ENCODE measurements at regions not wholly inside any gene's neighbourhood (a gene's known extent, or its start where the extent isn't known, plus 50 kb on each side); places are given as distances from the start of the nearest gene placed in this dataset.
"Not testable (repeated sequence)": the region's sequence is repeated elsewhere in the genome, so short reads cannot be mapped to it uniquely, and the experiment has no call there.

DNA sequence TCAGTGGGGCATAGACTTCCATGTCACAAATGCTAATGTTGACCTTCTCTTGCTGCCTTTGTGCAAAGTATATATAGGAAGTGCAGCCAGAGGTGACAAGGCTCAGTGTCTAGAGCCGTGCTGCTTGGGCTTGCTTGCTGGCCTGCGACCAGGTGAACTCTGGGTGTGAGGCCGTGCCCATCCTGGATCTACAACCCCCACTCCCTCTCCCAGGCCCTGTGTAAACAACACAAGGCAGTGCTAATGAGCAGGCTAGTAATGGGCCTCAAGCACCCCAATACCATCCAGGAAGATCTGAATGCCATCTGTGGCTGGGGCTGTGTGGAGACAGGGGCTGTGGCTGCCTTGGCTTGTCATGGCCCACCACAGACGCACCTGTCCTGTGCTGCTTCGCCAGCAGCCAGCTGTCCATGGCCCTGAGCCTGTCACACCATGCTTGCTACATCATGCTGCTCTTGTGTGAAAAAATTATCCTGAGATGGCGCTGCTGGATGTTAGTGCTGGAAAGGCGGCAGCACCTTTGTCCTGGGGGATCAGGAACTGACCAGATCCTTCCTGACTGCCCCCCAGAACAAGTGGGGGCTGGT lies 107.6 kb upstream of the ZNF92 start:
- Mint-ChIP-seq H3K9me3 (ENCODE audit: unreplicated experiment) (no peaks in the 10 kb centered on the region), H3K4me3 (ENCODE audit: unreplicated experiment) (no peak overlapping the region), H3K36me3 (ENCODE audit: insufficient read depth, unreplicated experiment) (no peaks in the 10 kb centered on the region), H3K27me3 (ENCODE audit: insufficient read depth, unreplicated experiment) (no peaks in the 10 kb centered on the region), H3K4me1 (ENCODE audit: insufficient read depth, unreplicated experiment) (no peaks in the 10 kb centered on the region), H3K27ac (ENCODE audit: low read depth, unreplicated experiment) (no peak overlapping the region)
- POLR2A ChIA-PET: no interaction called here
- BruUV-seq (replicated peaks): no TSS peak
- intact Hi-C loops (cut with micrococcal nuclease): no loop called here
- CTCF ChIA-PET: no interaction called here
- TF ChIP-seq, protein P1, sequence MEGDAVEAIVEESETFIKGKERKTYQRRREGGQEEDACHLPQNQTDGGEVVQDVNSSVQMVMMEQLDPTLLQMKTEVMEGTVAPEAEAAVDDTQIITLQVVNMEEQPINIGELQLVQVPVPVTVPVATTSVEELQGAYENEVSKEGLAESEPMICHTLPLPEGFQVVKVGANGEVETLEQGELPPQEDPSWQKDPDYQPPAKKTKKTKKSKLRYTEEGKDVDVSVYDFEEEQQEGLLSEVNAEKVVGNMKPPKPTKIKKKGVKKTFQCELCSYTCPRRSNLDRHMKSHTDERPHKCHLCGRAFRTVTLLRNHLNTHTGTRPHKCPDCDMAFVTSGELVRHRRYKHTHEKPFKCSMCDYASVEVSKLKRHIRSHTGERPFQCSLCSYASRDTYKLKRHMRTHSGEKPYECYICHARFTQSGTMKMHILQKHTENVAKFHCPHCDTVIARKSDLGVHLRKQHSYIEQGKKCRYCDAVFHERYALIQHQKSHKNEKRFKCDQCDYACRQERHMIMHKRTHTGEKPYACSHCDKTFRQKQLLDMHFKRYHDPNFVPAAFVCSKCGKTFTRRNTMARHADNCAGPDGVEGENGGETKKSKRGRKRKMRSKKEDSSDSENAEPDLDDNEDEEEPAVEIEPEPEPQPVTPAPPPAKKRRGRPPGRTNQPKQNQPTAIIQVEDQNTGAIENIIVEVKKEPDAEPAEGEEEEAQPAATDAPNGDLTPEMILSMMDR (IDR thresholded peaks at IDR 0.05; ENCODE audit: unreplicated experiment): no peak
- DNase-seq (ENCODE audit: unreplicated experiment): no peak

GRCh38 chr7:65264258-65264657 lies 109.4 kb upstream of the ZNF92 start:
- BruUV-seq (replicated peaks): no TSS peak
- CTCF ChIA-PET: interaction anchor here (1.1 kb wide), 1 partner anchor 44 kb away, joined by 3 read pairs; no protein-coding TSS in a partner anchor

GRCh38 chr7:65260673-65261072 lies 113.0 kb upstream of the ZNF92 start:
- H3K36me3 Mint-ChIP-seq (ENCODE audit: insufficient read depth, unreplicated experiment); POLR2A ChIA-PET; H3K4me1 Mint-ChIP-seq (ENCODE audit: insufficient read depth, unreplicated experiment); BruUV-seq (replicated peaks); H3K27me3 Mint-ChIP-seq (ENCODE audit: insufficient read depth, unreplicated experiment); H3K27ac Mint-ChIP-seq (ENCODE audit: low read depth, unreplicated experiment); intact Hi-C loops (cut with micrococcal nuclease); H3K9me3 Mint-ChIP-seq (ENCODE audit: unreplicated experiment); H3K4me3 Mint-ChIP-seq (ENCODE audit: unreplicated experiment); DNase-seq (ENCODE audit: unreplicated experiment): not testable (repeated sequence)
- CTCF ChIA-PET: interaction anchor here (1.7 kb wide), 1 partner anchor 47 kb away, joined by 4 read pairs; no protein-coding TSS in a partner anchor

More at GRCh38 chr7:65264258-65264657, 109.4 kb upstream of the ZNF92 start:
- H3K36me3 Mint-ChIP-seq (ENCODE audit: insufficient read depth, unreplicated experiment): no peaks in the 10 kb centered on the region
- intact Hi-C loops (cut with micrococcal nuclease): no loop called here
- H3K9me3 Mint-ChIP-seq (ENCODE audit: unreplicated experiment): no peaks in the 10 kb centered on the region
- no peak overlapping the region for H3K4me3 Mint-ChIP-seq (ENCODE audit: unreplicated experiment)
- POLR2A ChIA-PET: no interaction called here
- H3K27ac Mint-ChIP-seq (ENCODE audit: low read depth, unreplicated experiment): no peak overlapping the region
- TF ChIP-seq, protein P1 (IDR thresholded peaks at IDR 0.05; ENCODE audit: unreplicated experiment): no peak
- no peaks in the 10 kb centered on the region for H3K4me1 Mint-ChIP-seq (ENCODE audit: insufficient read depth, unreplicated experiment)
- DNase-seq (ENCODE audit: unreplicated experiment): no peak
- no peaks in the 10 kb centered on the region for H3K27me3 Mint-ChIP-seq (ENCODE audit: insufficient read depth, unreplicated experiment)

- POLR2A ChIA-PET; CTCF ChIA-PET; H3K27me3 Mint-ChIP-seq (ENCODE audit: insufficient read depth, unreplicated experiment): not testable (repeated sequence)
Observed at GRCh38 chr7:65259864-65260525, 113.7 kb upstream of the ZNF92 start.

DNA sequence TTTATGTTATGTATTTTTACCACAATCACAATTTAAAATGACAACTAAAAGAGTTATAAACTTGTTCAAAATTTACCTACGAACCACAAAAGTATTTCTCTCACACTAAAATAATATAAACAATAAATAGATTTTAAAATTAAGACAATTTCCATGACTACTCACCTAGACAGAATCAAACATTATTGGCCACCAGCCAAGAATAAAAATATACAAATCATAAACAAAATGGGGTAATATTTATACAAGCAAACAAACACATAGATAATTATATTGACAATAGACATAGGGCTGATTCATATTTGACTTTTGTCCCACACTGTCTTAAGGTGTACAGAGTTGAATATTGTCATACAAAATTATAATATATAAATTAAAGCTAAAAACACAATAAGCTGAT lies 119.6 kb upstream of the ZNF92 start:
- H3K9me3 Mint-ChIP-seq (ENCODE audit: unreplicated experiment): no peaks in the 10 kb centered on the region
- intact Hi-C loops (cut with micrococcal nuclease): no loop called here
- CTCF ChIA-PET: interaction anchor here (1.2 to 1.3 kb wide), 2 partner anchors 47 to 53 kb away, joined by 3 to 6 read pairs; no protein-coding TSS in a partner anchor
- BruUV-seq (replicated peaks): no TSS peak
- POLR2A ChIA-PET: interaction anchor here (0.6 kb wide), 1 partner anchor 937 kb away, joined by 3 read pairs; no protein-coding TSS in a partner anchor
- no peaks in the 10 kb centered on the region for H3K36me3 Mint-ChIP-seq (ENCODE audit: insufficient read depth, unreplicated experiment)
- no peaks in the 10 kb centered on the region for H3K27me3 Mint-ChIP-seq (ENCODE audit: insufficient read depth, unreplicated experiment)
- H3K4me3 Mint-ChIP-seq (ENCODE audit: unreplicated experiment): no peak overlapping the region
- TF ChIP-seq, protein P1 (IDR thresholded peaks at IDR 0.05; ENCODE audit: unreplicated experiment): no peak
- H3K4me1 Mint-ChIP-seq (ENCODE audit: insufficient read depth, unreplicated experiment): peaks cover 9% of the 10 kb centered on the region
- DNase-seq (ENCODE audit: unreplicated experiment): no peak
- no peak overlapping the region for H3K27ac Mint-ChIP-seq (ENCODE audit: low read depth, unreplicated experiment)

More at GRCh38 chr7:65259864-65260525, 113.7 kb upstream of the ZNF92 start:
- intact Hi-C loops (cut with micrococcal nuclease); H3K4me3 Mint-ChIP-seq (ENCODE audit: unreplicated experiment); DNase-seq (ENCODE audit: unreplicated experiment); BruUV-seq (replicated peaks); H3K27ac Mint-ChIP-seq (ENCODE audit: low read depth, unreplicated experiment); H3K4me1 Mint-ChIP-seq (ENCODE audit: insufficient read depth, unreplicated experiment); H3K36me3 Mint-ChIP-seq (ENCODE audit: insufficient read depth, unreplicated experiment); H3K9me3 Mint-ChIP-seq (ENCODE audit: unreplicated experiment): not testable (repeated sequence)
